Tibial artery (tissue), 4 donors: ENCODE measurements at regions not wholly inside any gene's neighbourhood (a gene's known extent, or its start where the extent isn't known, plus 50 kb on each side); places are given as distances from the start of the nearest gene placed in this dataset.

Source experiments
- DNase-seq, 2 donors: peaks; one replicate each; pipeline ENCODE4 v3.0.0-alpha.2; 2019
- H3K27ac ChIP-seq, 2 donors: fragments of 200-600 bp; sonication (generic) in 1 of 2; 1 replicate in 1 of 2; 2 replicates in 1 of 2; pipeline ENCODE4 v1.5.1; 2018 to 2019; ENCODE audit warnings: mild to moderate bottlenecking in 1 of 2
- H3K27me3 ChIP-seq, 2 donors: fragments of 200-600 bp; sonication (generic) in 1 of 2; one replicate each; pipeline versions ENCODE4 v1.5.1 to v1.6.0; 2016 to 2019
- H3K36me3 ChIP-seq, 3 donors: fragments of 200-600 bp; sonication (generic) in 2 of 3; one replicate each; pipeline ENCODE4 v1.5.1; 2016 to 2019; ENCODE audit warnings: mild to moderate bottlenecking in 2 of 3
- H3K4me1 ChIP-seq, 4 donors: fragments of 200-600 bp; sonication (generic) in 2 of 4; 1 replicate in 3 of 4; 2 replicates in 1 of 4; pipeline ENCODE4 v1.5.1; 2016 to 2019
- H3K4me3 ChIP-seq, 2 donors: fragments of 200-600 bp; sonication (generic) in 1 of 2; 1 replicate in 1 of 2; 2 replicates in 1 of 2; pipeline ENCODE4 v1.5.1; 2018 to 2019; ENCODE audit warnings: mild to moderate bottlenecking in 2 of 2
- H3K9me3 ChIP-seq, 3 donors: fragments of 200-600 bp; sonication (generic) in 1 of 3; one replicate each; pipeline ENCODE4 v1.5.1; 2016 to 2019
- intact Hi-C: fragments of 100-400 bp; cut with DNase I; formaldehyde crosslinking; loops from one replicate; pipeline ENCODE4 v1.15.0; 2023; ENCODE audit warnings: low total_unique reads
- TF ChIP-seq, protein P1 (sequence below), 2 experiments: fragments of 200-600 bp in 1 of 2; fragments of 450-650 bp in 1 of 2; IDR thresholded peaks; one replicate each; pipeline ENCODE4 v1.5.1; 2017 to 2019; ENCODE audit warnings: antibody characterized with exemption in 2 of 2, mild to moderate bottlenecking in 1 of 2, moderate library complexity in 1 of 2

DNA sequence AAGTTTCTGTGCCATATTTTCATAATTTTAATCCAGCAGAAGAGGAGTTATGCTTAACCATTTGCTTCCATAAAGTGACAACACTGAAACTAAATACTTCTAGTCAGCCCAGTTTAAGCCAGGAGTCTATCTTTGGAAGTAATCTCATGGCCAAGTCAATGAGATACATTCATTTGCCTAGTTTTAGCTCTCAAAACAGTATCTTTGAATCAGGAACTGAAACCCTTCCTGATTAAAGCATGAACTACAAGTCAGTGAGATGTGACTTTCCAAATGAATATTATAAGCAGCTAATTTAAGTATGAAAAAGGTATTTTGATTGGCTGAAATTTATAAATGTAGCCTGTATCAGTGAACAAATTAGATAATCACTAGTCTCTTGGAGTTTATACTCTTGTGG lies 491.5 kb downstream of the SLC6A15 start:
- Histone ChIP-seq H3K27ac (no peak overlapping the region), H3K36me3 (no peaks in the 10 kb centered on the region), H3K4me3 (no peak overlapping the region), H3K9me3 (no peaks in the 10 kb centered on the region), H3K27me3 (no peaks in the 10 kb centered on the region), H3K4me1 (no peaks in the 10 kb centered on the region)
- TF ChIP-seq, protein P1, sequence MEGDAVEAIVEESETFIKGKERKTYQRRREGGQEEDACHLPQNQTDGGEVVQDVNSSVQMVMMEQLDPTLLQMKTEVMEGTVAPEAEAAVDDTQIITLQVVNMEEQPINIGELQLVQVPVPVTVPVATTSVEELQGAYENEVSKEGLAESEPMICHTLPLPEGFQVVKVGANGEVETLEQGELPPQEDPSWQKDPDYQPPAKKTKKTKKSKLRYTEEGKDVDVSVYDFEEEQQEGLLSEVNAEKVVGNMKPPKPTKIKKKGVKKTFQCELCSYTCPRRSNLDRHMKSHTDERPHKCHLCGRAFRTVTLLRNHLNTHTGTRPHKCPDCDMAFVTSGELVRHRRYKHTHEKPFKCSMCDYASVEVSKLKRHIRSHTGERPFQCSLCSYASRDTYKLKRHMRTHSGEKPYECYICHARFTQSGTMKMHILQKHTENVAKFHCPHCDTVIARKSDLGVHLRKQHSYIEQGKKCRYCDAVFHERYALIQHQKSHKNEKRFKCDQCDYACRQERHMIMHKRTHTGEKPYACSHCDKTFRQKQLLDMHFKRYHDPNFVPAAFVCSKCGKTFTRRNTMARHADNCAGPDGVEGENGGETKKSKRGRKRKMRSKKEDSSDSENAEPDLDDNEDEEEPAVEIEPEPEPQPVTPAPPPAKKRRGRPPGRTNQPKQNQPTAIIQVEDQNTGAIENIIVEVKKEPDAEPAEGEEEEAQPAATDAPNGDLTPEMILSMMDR (IDR thresholded peaks at IDR 0.05): no peak
- intact Hi-C loops: no loop called here
- DNase-seq: no peak

DNA sequence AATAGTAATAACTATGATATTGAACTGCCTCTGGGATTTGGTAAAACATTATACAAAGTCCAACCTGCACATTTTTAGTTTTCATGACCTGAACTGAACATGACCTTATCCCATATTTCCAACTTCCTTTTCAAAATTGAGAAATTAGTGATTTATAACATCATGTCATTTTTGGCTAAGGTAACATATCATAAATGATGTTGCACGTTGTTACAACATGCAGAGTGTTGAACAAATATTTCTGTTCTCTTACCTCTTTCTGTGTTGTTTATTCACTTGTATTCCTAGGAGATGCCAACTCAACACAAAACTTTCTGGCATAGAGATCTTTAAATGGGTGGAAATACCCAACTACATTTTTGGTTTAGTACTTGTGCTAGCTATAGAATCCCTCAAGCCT lies 496.0 kb downstream of the SLC6A15 start:
- no peak overlapping the region for H3K27ac ChIP-seq

DNA sequence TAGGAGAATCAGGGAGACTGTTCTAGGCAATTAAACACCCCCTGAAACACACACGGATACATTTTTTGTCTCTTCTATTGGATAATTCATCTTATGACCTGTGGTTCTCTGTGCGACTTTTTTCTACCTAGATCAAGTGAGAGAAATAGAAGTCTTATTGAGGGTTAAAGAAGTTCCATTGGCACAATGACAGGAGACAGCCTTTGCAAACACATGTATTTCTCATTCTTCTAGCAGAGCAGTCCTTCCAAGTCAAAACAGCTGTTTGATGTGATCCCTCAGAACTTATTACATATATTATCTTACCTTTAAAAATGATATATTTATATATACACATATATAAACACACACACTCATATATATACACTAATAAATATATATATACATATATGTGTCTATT lies 496.7 kb downstream of the SLC6A15 start:
- H3K27me3 ChIP-seq: no peaks in the 10 kb centered on the region
- H3K4me1 ChIP-seq: no peaks in the 10 kb centered on the region
- TF ChIP-seq, protein P1 (IDR thresholded peaks at IDR 0.05): no peak
- intact Hi-C loops: no loop called here
- no peak overlapping the region for H3K27ac ChIP-seq
- no peaks in the 10 kb centered on the region for H3K9me3 ChIP-seq
- no peak overlapping the region for H3K4me3 ChIP-seq
- DNase-seq: no peak
- no peaks in the 10 kb centered on the region for H3K36me3 ChIP-seq

More for the DNA sequence above, 496.0 kb downstream of the SLC6A15 start:
- no peaks in the 10 kb centered on the region for H3K36me3 ChIP-seq
- DNase-seq: no peak
- H3K4me3 ChIP-seq: no peak overlapping the region
- intact Hi-C loops: no loop called here
- TF ChIP-seq, protein P1 (IDR thresholded peaks at IDR 0.05): no peak
- no peaks in the 10 kb centered on the region for H3K4me1 ChIP-seq
- H3K9me3 ChIP-seq: no peaks in the 10 kb centered on the region
- H3K27me3 ChIP-seq: no peaks in the 10 kb centered on the region

DNA sequence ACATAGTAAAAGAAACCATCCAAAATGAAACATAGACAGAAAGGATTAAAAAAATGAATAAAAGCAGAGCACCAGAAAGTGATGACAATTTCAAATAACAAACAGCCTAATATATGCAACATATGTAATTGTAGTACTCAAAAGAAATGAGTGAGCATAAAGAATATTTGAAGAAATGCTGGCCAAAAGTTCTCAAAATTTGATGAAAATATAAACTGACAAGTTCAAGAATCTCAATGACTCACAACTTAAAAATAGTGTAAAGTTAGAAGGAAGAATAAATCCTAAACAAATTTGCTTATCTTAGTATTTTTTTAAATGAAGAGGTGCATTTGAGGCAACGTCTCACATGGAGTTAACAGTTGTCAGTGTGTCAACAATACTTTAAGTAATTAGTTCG lies 498.9 kb downstream of the SLC6A15 start:
- no peaks in the 10 kb centered on the region for H3K27me3 ChIP-seq
- TF ChIP-seq, protein P1 (IDR thresholded peaks at IDR 0.05): no peak

DNA sequence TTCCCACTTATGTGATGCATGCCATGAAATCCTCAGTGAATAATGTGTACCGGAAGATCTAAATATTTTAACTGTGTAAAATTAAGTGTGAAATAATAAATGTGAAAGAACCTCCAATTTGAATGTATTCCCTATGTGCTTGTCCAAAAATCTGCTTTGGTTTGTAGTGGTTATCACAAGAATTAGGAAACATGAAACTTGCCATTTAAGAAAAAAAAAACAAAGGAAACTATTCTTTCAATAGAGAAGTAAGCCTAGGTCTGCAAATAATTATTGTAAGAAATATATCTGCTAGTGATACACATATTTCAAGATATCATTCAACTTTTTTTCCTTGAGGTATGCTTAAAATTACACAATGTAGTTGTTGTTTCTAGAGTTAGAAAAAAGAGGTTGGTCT lies 500.4 kb downstream of the SLC6A15 start:
- intact Hi-C loops: no loop called here
- TF ChIP-seq, protein P1 (IDR thresholded peaks at IDR 0.05): no peak
- Histone ChIP-seq H3K27me3 (no peaks in the 10 kb centered on the region), H3K4me1 (no peaks in the 10 kb centered on the region), H3K9me3 (no peaks in the 10 kb centered on the region), H3K36me3 (no peaks in the 10 kb centered on the region), H3K4me3 (no peak overlapping the region), H3K27ac (no peak overlapping the region)
- DNase-seq: no peak

More for the DNA sequence above, 498.9 kb downstream of the SLC6A15 start:
- DNase-seq: no peak
- H3K4me1 ChIP-seq: no peaks in the 10 kb centered on the region
- no peaks in the 10 kb centered on the region for H3K9me3 ChIP-seq
- H3K27ac ChIP-seq: no peak overlapping the region
- no peaks in the 10 kb centered on the region for H3K36me3 ChIP-seq
- no peak overlapping the region for H3K4me3 ChIP-seq
- intact Hi-C loops: no loop called here

DNA sequence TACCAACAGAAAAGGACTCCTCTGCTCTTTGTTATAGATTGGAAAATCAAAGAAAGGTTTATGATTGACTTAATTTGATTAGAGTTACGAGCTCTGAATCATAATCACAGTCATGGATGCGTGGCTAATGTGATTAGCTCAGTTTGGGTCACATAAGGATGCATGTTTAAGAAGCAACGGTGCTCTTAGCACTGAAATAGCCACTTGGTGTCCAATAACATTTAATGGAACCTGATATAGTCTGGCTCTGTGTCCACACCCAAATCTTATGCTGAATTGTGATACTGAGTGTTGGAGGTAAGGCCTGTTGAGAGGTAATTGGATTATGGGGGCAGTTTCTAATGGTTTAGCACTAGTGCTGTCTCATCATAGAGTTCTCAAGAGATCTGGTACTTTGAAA lies 501.6 kb downstream of the SLC6A15 start:
- H3K27me3 ChIP-seq: no peaks in the 10 kb centered on the region
- H3K27ac ChIP-seq: no peak overlapping the region
- no peaks in the 10 kb centered on the region for H3K9me3 ChIP-seq
- H3K36me3 ChIP-seq: no peaks in the 10 kb centered on the region
- intact Hi-C loops: no loop called here
- TF ChIP-seq, protein P1 (IDR thresholded peaks at IDR 0.05): no peak
- DNase-seq: no peak
- H3K4me3 ChIP-seq: no peak overlapping the region
- H3K4me1 ChIP-seq: no peaks in the 10 kb centered on the region
